ENCODE measurements at regions not wholly inside any gene's neighbourhood (a gene's known extent, or its start where the extent isn't known, plus 50 kb on each side); places are given as distances from the start of the nearest gene placed in this dataset.
A peak's percentile ranks its signal among the peaks of the same experiment; 100 is the strongest.

DNA sequence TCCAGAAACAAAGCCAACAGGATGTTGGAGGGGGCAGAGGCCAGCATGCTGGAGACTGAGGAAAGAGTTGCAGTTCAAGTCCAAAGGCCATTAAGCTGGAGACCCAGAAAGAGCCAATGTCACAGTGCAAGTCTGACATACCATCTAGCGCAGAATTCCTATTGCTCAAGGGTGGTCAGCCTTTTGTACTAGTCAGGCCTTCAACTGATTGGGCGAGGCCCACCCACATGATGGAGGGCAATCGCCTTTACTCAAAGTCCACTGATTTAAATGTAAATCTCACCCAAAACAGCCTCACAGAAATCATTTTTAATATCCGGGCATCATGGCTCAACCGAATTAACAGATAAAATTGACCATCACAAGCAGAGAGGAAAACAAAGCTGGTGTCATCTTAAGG is 113.9 kb downstream of the RCN1 start:
- no peak for DNase-seq

DNA sequence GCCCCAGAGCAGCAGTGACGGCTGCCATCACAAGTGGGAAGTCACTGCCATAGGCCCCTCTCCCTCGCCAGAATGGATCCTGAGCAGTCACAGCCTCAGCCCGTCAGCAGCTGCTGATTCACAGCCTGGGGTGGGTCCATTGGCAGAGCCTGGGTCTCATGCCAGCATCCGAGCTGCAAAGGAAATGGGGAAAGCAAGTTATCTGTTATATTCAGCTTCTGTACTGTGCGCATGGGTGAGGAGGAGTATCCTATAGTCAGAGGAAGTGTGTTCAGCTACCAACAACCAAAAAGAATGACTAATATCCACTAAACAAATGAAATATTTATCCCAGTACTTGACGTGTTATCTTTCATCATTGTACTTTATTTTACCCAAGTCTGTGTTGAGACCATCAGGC is 119.7 kb downstream of the RCN1 start:
- no peak for DNase-seq

DNA sequence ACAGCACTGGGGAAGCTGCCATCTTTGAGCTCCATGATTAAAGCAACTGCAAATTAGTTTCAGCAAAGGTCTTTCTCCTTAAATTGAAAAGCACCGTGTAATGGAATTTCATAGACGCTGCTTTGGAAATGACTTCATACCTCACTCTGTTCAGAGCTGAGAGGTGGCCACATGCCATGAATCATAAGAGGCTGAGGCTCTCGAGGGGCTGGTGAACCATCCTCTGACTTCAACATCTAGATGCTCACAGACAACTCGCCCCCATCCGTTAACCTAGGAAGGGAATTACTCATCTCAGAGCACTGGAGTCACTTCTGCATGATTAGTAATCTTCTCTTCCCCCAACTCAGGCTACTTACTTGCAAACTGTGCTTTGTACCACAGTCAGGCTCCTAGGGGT is 122.3 kb downstream of the RCN1 start:
- DNase-seq = no peak

DNA sequence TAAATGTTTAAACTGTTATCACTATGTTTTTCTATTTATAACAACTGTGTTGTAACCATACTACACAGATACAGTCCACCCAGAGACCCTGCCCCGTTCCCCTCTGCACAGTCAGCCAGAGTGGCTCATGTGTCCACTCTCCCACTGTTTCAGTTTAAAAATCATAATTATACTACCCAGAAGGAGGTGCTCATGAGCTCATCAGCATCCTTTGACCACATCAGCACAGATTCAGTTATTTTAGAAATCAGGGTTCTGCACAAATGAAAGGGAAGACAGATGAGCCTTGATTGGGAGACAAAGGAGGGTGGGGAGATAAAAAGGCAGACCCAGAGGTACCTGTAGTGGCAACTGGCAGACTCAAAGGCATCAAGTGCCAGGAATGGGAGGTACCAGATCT is 124.3 kb downstream of the RCN1 start:
- no peak for DNase-seq

DNA sequence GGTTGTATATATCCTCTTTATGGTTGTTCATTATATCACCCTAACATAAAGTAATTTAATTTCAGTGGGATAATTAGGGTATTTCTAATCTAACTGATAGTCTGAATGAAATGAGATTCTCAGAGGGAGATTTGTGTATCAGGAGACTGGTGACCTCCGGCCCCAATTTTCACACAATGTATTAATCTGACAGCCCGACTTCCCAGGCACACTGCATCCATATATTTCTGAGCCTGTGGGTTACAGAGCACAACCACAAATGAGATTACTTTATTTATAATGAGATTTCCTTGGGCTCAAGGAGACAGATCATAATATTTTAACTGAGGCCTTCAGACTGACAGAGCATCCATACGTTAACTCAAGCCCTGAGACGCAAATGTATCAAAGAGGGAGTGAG is 125.9 kb downstream of the RCN1 start:
- no peak for DNase-seq

DNA sequence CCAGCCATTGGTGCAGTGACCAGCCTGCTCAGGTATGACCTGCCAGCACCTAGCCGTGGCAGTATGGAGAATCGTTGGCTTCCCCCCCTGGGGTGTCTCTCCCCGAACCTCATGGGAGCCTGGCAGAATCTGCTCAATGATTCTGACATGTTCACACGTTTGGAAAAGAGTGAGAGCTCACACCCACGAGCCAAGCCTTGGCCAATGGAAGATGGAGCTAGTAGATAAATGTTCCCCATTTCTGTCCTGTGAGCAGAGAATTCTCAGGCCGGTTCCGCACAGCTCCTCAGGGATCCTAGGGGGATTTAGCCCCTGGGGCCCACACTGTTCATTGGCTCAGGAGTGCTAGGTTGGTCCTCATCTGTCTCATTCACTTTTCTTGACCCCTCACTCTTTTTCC is 128.4 kb downstream of the RCN1 start:
- DNase-seq = no peak

DNA sequence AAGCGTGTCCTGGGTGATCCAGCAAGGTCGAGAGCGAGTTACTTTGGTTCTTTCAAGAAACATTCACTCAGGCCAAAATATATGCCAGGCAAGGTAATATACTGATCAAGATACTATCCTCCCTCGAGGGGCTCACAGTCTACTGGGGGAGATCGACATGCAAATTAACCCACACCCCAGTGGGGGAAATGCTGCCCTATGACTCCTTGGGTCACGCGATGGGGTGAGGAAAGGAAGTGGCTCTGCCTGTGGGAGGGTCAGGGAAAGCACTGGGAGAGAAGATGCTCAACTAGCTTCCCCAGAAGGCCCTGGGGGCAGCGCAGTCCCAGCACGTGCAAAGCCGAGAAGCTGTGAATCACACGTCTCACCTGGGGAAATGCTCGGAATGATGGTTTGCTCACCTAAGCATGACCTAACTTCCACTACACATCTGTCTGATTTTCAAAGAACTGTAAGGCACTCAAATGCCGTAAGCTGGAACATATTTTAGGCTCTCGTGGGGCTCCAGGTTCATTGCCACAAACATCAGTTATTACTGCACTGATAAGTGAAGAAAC is 130.7 kb downstream of the RCN1 start:
- DNase-seq = no peak

DNA sequence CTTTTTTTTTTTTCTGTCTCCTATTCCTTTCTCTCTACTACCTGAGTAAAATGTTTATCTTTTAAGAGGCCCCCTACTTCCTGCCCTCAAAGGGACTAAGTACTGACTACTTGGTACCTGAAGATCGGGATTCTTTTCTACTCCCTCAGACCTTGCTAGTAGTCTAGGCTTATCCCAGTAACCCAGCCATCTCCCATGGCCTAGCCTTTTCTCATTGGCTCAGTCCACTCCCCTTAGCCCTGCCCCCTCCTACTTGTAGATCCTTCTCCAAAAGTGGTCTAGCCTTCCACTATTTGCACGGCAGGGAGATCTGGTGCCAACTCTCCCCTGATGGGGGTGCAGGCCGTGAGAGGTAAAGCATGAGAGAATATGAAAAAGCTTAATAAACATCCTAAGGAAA is 133.7 kb downstream of the RCN1 start:
- DNase-seq = no peak

DNA sequence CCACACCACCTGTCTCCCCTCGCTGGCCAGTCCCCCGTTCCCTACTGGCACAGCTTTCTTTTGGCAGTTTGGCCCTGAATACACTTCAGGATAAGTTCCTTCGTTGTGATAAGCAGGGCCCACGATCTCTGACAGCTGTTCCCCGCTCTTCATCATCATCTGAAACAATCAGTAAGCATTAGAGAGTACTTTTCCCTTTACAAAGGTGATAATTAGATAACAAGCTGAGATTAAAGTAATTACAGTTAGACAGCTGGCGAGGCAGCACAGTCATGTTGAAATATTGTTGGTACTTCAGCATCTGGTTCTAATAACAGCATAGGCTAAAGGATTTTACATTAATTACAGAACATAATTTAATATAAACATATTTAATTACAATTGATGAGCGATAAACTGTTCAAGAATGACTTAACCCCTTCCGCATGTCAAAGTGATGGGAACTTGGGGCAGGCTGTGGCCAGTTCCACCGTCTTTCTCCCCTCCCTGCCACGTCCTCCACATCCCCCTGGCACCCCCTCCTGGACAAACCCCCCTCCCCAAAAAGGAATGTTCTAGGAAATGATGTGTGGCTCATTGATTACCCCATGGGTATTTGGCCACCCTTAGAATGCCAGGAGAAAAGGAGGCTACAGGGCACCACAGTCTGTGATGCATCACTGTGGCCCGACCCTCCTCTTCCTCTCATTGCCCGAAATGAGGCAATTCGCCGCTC is 134.9 kb downstream of the RCN1 start:
- no peak for DNase-seq

DNA sequence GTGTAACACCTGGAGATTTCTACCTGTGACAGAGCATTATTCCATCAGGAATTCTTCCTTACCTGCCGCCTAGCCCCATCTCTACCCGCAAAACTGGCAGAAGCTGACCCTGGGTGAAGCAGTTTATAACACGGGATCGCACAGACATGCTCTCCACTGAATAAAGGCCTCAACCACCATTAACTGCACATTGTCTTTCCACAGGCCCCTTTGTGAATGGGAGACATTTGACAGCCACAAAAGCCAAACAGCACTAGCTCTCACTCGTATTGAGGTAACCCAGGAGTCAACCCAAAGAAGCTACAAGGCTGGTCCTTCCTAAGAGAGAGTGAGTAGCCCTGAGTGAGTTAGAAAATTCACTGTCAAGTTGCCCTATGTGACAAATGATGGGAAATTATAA is 135.6 kb downstream of the RCN1 start:
- DNase-seq = no peak

DNA sequence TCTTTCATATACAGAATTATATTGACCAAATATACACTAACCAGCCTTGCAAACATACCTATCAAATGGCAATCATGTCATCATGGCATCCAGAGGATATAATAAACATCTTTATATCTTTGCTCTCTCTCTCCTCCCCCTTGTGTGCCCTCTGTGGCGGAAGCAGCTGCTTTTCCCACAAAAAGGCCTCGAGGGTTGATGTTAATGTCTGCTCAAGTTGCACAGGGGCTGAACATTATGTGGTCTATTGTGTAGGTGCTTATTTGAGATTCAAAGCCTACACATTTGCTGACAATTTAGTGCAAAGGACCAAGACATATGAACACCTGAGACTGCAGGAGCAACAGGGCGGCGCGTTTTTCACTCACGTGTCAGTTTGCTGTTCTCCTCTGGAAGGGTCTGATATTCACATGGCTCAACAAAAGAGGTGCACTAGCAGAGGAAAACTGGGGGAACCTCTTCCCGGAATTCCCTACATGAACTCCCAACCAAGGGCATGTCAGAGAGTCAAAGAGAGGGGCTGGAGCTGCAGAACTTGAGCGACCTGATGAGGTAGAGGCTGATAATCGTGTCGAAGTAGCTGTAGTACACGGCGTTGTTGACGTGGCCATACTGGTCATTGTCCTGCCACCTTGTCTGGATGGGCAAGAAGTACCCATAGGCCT is 138.8 kb downstream of the RCN1 start:
- no peak for DNase-seq

DNA sequence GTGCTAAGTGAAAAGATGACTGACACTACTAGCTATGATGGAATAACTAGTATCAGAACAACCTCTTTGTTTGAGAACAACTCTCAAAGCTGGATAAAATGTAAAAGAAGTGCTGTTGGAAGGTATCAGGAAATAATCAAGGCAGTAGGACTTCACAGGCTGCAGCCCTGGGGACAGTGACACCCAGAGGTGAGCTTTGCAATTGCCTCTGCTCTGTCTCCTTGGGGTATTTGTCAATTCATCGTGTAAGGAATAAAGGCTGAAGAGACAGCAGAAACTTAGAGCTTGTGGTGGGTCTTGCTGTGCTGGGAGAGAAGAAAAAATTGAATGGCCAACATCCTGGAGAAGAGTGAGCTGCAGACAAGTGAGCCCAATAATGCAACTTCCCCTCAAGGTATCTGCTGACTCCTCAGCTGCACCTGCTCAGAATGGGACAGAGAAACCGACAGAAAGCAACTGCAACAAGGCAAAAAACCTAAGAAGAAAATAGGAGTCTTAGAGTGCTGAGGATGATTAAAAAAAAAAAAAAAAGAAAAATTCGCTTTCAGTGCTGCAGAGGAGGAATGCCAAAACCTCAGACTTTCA is 141.1 kb downstream of the RCN1 start:
- DNase-seq = no peak

DNA sequence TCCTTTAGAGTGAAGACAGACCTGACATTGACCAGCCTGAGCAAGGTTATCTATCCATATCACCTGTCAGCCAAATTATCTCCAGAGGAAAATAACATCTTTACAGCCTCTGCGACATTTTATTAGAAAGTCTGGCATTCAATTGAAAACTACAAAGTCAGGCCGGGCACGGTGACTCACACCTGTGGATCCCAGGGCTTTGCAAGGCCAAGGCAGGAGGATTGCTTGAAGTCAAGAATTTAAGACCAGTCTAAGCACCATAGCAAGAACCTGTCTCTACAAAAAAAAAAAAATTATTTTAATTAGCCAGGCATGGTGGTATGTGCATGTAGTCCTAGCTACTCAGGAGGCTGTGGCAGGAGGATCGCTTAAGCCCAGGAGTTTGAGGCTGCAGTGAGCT is 141.6 kb downstream of the RCN1 start:
- no peak for DNase-seq

DNA sequence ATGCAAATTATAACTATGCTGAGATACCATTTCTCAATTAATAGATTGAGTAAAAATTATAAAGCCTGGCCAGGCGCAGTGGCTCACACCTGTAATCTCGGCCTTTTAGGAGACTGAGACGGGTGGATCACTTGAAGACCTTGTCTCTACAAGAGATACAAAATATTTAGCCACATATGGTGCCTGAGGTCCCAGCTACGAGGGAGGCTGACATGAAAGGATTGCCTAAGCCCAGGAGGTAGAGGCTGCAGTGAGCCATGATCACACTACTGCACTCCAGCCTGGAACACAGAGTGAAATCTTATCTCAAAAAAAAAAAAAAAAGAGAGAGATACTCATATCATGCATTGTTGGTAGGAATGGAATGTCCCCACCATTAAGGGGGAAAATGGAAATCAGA is 142.4 kb downstream of the RCN1 start:
- DNase-seq = no peak

DNA sequence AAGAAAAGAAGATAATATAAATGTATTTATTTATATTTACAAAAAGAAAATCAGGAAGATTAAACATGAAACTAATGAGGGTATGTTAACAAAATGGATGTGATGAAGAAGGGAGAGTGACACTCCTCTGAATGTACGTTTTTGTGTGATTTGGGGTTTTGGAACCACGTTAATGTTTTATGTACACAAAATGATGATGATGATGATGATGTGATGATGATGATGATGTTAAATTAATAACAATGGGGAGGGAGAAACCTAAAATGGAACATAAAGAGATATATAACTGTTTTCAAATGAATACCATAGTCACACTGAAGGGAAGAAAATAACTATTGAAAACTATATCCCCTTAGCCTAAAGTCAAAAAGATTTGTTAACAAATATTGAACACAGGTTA is 143.1 kb downstream of the RCN1 start:
- DNase-seq = no peak

DNA sequence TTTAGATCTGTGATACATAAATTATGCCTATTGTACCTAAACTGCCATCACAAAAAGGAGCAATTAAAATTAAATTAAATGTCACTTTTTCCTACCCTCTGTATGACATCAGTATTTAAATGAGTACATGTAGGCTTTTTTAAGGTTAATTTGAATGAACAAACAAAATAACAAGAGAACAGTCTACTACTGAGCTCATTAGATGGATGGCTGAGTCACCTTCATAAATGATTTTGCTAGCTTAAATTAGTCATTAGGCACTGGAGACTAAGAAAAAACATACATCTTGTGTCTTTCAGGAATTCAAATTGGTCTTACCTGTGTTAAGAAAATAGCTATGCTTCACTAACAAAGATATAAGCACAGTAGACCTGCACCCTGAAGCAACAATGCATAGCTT is 153.6 kb downstream of the RCN1 start:
- no peak for DNase-seq

DNA sequence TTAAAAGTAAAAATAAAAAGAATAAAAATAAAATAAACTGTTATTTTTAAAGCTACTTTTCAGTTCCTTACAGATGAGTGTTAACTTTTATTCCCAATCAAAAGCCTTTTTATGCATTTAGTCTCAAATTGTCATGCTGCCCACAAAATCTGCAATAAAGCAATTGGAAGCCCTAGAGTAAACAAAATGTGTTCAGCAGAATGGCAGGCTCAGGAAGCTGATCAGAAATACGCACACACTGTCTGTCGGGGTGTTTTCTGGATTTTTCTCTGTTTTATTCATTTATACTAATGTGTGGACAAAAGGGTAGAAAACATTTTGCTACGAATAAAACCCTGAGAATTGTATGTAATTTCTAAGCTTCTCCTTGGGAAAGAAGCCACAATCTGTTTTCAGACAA is 162.8 kb downstream of the RCN1 start:
- DNase-seq = no peak

DNA sequence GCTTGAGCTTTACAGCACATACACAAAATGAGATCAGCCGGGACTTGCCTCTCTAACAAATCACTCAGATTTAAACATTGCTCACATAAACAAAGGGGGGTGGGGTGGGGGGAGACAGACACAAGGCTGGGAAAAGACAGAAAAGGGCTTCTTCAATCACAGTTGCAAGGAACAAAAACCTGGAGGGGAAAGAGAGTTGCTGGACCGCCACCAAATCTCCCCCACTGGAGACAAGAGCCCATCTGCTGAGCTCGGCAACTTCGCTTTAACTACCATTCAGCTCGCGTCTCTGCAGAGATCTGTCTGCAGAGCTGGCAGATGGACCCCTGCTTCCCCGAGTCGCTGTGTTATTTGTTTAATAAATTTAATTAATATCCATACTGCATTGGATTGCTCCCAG is 165.0 kb downstream of the RCN1 start:
- DNase-seq = peak in 1 of 2 experiments; percentile 16

DNA sequence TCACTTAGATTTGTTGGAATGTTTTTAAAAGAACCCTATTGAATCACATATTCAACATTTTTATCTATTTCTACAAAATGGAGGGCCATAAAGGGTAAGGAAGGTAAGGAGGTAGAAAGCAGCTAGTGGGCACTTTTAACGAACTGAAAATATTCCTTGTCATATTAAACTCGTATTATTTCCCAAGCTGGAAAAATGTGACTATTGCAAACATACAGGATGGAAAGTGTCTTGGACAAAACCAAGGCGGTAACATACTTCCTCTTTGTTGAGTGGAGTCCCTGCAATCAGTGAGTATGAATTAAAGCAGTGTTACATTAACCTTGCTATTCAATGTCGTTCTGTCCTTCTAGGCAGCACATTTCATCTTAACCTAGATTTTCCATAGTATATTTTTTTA is 165.6 kb downstream of the RCN1 start:
- no peak for DNase-seq

DNA sequence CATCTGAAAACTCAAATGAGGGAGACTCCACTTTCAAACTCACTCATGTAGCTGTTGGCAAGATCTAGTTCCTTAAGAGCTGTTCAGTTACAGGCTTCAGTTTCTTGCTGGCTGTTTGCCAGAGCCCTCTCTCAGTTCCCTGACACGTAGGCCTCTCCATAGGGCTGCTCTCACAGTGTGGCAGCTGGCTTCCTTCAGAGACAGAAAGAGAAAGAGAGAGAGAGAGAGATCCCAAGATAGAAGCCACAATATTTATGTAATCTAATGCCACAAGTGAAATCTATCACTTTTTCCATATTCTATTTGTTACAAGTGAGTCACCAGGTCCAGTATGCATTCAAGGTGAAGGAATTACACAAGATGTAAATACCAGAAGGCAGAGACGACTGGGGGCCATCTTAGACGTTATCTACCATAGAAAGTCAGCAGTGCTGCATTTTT is 168.8 kb downstream of the RCN1 start:
- no peak for DNase-seq

DNA sequence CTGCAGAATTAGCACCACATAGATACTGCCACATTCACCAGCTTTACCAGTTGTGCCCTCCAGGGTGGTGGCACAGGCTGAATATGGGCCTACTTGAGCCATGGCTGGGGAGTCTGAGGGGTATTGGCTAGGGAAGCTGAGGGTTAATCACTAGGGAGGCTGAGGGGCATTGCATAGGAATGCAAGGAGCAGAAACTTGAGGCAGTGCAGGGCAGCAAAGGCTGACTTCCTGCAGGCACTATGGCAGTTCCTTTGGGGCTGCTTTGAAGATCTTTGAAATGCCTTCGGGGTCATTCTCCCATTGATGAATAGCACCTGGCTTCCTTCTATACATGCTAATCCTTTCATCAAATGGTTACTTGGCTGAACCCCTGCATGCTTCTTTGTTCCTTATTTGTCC is 171.5 kb downstream of the RCN1 start:
- no peak for DNase-seq

DNA sequence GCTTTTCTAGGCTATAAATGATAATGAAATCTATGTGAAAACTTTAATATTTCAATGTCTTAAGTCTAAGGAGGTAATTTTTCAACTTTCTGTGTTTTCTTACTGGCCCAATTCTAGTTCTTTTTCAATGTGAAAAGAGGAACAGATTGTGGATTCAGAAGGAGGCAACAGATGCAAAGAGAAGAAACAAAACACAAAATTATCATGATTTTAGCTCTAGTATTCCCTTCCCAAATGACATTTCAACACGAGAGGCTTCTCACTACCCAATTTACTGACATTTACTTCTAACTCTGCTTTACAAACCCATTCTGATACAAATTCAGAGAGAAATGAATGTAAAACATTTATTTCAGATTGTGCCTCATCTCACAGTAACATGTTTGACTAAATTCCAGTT is 169.4 kb downstream of the WT1 start:
- no peak for DNase-seq

DNA sequence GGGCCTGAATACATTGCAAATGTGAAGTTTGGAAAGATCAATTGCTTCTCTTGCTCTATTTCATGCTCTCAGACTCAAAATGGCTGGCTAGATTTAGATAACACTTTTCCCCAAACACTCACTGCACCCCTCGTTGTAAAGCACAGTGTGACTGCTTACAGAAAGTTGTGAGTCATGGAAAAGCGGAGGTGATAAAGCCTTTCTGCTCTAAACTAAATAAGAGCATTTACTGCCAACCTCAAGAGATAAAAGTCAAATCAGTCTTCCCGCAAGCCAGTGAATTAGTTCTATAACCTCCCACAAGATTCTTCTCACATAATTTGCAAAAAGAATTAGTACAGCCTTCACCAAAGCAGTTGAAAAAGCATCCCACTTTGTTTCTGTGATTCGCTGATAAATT is 168.7 kb downstream of the WT1 start:
- no peak for DNase-seq

DNA sequence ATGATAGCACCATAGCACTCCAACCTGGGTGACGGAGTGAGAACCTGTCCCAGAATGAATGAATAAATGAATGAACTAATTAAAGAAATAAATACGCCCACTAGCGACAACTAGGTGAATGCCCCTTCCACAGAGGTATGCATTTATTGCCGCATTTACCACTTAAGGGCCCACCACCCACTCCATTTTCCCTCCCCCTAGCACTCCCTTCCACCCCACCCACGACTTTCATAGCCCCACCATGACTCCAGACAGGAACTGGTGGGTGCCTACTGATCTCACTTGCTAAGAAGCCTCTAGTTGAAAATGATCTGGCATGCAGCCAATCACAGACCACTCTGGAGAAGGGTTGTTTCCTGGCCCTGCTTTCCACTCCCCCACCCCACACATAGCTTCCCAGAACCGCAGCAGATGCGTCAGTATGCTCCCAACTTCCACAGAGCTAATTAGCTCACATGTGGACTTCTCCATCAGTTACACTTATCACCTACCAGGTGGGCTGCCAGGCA is 167.6 kb downstream of the WT1 start:
- DNase-seq = no peak

All from cerebellar nuclear complex (tissue), 1 donor.